ENCODE measurements at regions not wholly inside any gene's neighbourhood (a gene's known extent, or its start where the extent isn't known, plus 50 kb on each side); places are given as distances from the start of the nearest gene placed in this dataset.

GRCh38 chr6:156717542-156717941 lies 59.6 kb upstream of the ARID1B start:
- TF ChIP-seq CTCF (IDR thresholded peaks at IDR 0.05) (no peak), POLR2A (IDR thresholded peaks at IDR 0.05) (no peak), POLR2AphosphoS5 (IDR thresholded peaks at IDR 0.05) (no peak)

Data from prostate gland (tissue), 2 donors.